HCT116 (cell line): ENCODE measurements at regions not wholly inside any gene's neighbourhood (a gene's known extent, or its start where the extent isn't known, plus 50 kb on each side); places are given as distances from the start of the nearest gene placed in this dataset.

ENCODE experiments used
- ATAC-seq: fragments of 200-7000 bp; cut with Tn5 transposase; 2 replicates; pipeline ENCODE4 v1.9.1; 2020; ENCODE audit warnings: mild to moderate bottlenecking, moderate library complexity
- BruUV-seq: library from RNA; stranded (reverse); fragments of 400-500 nt; replicated peaks from 2 replicates; lab custom pipeline; 2021; lab: Mats Ljungman, UMichigan
- CTCF ChIA-PET: fragments of 300-600 bp; sonication (Branson Sonifier 250); formaldehyde crosslinking; loops from one replicate; lab custom pipeline; 2021; ENCODE audit warnings: antibody characterized with exemption; lab: Charles Lee
- POLR2A ChIA-PET: fragments of 300-600, 350-600 bp; sonication (Branson Sonifier 250); formaldehyde crosslinking; loops from one replicate; lab custom pipeline; 2021; ENCODE audit warnings: antibody characterized with exemption; lab: Charles Lee
- RAD21 ChIA-PET, 2 experiments: fragments of 300-600 bp; sonication (Branson Sonifier 250); formaldehyde crosslinking; loops; one replicate each; lab custom pipeline; 2023; ENCODE audit warnings: low total read pairs in 2 of 2; ENCODE audit not compliant: uncharacterized antibody in 2 of 2, unreplicated experiment in 2 of 2, low non-redundant PET in 1 of 2; lab: Charles Lee
- DNase-seq: peaks from one replicate; pipeline ENCODE4 v3.0.0-alpha.2; 2010; ENCODE audit warnings: low read depth, low spot score
- H2AFZ ChIP-seq: fragments of 200-600 bp; shearing (Covaris generic), sonication (generic); 2 replicates; pipeline ENCODE4 v1.6.1; 2017; ENCODE audit warnings: low read depth, mixed run types, mixed read lengths, antibody characterized with exemption, low read length; ENCODE audit not compliant: poor library complexity, severe bottlenecking
- H3K27ac ChIP-seq: 2 replicates; pipeline ENCODE4 v1.5.1; 2012; ENCODE audit warnings: low read depth, low read length
- H3K27me3 ChIP-seq: fragments of 200-600 bp; sonication (generic); 2 replicates; pipeline ENCODE4 v1.6.1; 2016; ENCODE audit warnings: mixed run types, low read length, mixed read lengths; ENCODE audit not compliant: insufficient read depth
- H3K36me3 ChIP-seq, 2 experiments: fragments of 200-500 bp in 1 of 2; fragments of 200-600 bp in 1 of 2; sonication (Bioruptor generic) in 1 of 2; sonication (generic) in 1 of 2; 2 replicates each; pipeline versions ENCODE4 v1.5.1 to v1.6.1; 2014 to 2016; ENCODE audit warnings: low read length in 2 of 2, inconsistent platforms in 1 of 2, mixed read lengths in 1 of 2, mixed run types in 1 of 2; ENCODE audit not compliant: insufficient read depth in 2 of 2, control insufficient read depth in 1 of 2
- H3K4me1 ChIP-seq, 2 experiments: fragments of 200-600 bp in 1 of 2; sonication (generic) in 1 of 2; 2 replicates each; pipeline versions ENCODE4 v1.5.1 to v1.6.1; 2012 to 2017; ENCODE audit warnings: low read length in 2 of 2, inconsistent platforms in 1 of 2, mild to moderate bottlenecking in 1 of 2, mixed read lengths in 1 of 2, mixed run types in 1 of 2, moderate library complexity in 1 of 2; ENCODE audit not compliant: insufficient read depth in 2 of 2, control insufficient read depth in 1 of 2
- H3K4me2 ChIP-seq: fragments of 200-600 bp; sonication (generic); 2 replicates; pipeline ENCODE4 v1.6.1; 2017; ENCODE audit warnings: mixed run types, low read length, mixed read lengths
- H3K4me3 ChIP-seq, 2 experiments: fragments of 200-600 bp in 1 of 2; sonication (generic) in 1 of 2; replicated peaks in 1 of 2; 2 replicates each; pipeline ENCODE4 v1.5.1; 2011 to 2016; ENCODE audit warnings: low read length in 2 of 2, control low read depth in 1 of 2, low read depth in 1 of 2, mild to moderate bottlenecking in 1 of 2, mixed read lengths in 1 of 2, mixed run types in 1 of 2
- H3K79me2 ChIP-seq: fragments of 200-600 bp; sonication (generic); 2 replicates; pipeline ENCODE4 v1.6.1; 2017; ENCODE audit warnings: mild to moderate bottlenecking, mixed run types, low read length, moderate library complexity, mixed read lengths; ENCODE audit not compliant: insufficient read depth
- H3K9ac ChIP-seq: fragments of 200-600 bp; sonication (generic); 2 replicates; pipeline ENCODE4 v1.6.1; 2016; ENCODE audit warnings: low read length, mixed read lengths
- H3K9me2 ChIP-seq: fragments of 200-600 bp; sonication (generic), shearing (Covaris generic); 2 replicates; pipeline ENCODE4 v1.6.1; 2017; ENCODE audit warnings: mixed run types, mild to moderate bottlenecking, moderate library complexity; ENCODE audit not compliant: insufficient read depth
- H3K9me3 ChIP-seq, 2 experiments: fragments of 200-500 bp in 1 of 2; fragments of 200-600 bp in 1 of 2; sonication (Bioruptor generic) in 1 of 2; sonication (generic) in 1 of 2; 2 replicates each; pipeline ENCODE4 v1.6.1; 2014 to 2017; ENCODE audit warnings: low read length in 2 of 2, mixed read lengths in 2 of 2, inconsistent platforms in 1 of 2, low read depth in 1 of 2, mild to moderate bottlenecking in 1 of 2, mixed run types in 1 of 2, moderate library complexity in 1 of 2; ENCODE audit not compliant: control insufficient read depth in 1 of 2, insufficient read depth in 1 of 2
- H4K20me1 ChIP-seq: fragments of 200-600 bp; sonication (generic), shearing (Covaris generic); 2 replicates; pipeline ENCODE4 v1.6.1; 2017; ENCODE audit warnings: mixed run types, mild to moderate bottlenecking, moderate library complexity; ENCODE audit not compliant: insufficient read depth
- ATF3 ChIP-seq: IDR thresholded peaks from 2 replicates; pipeline ENCODE4 v1.6.1; 2012
- CBX3 ChIP-seq: IDR thresholded peaks from 2 replicates; pipeline ENCODE4 v1.6.1; 2012; ENCODE audit warnings: low read depth
- CEBPB ChIP-seq: IDR thresholded peaks from 2 replicates; pipeline ENCODE4 v1.6.1; 2012; ENCODE audit warnings: low read depth
- CTCF ChIP-seq, 3 experiments: fragments of 200-600 bp in 1 of 3; sonication (generic) in 1 of 3; IDR thresholded peaks in 2 of 3; conservative IDR thresholded peaks in 1 of 3; 2 replicates each; pipeline ENCODE4 v1.5.1; 2012 to 2017; ENCODE audit warnings: low read depth in 2 of 3, low read length in 2 of 3, antibody characterized with exemption in 1 of 3, borderline replicate concordance in 1 of 3, control low read depth in 1 of 3, mild to moderate bottlenecking in 1 of 3, mixed read lengths in 1 of 3, mixed run types in 1 of 3, moderate library complexity in 1 of 3; ENCODE audit not compliant: insufficient read depth in 1 of 3
- EGR1 ChIP-seq: IDR thresholded peaks from 2 replicates; pipeline ENCODE4 v1.6.1; 2012; ENCODE audit warnings: low read depth
- ELF1 ChIP-seq: IDR thresholded peaks from 2 replicates; pipeline ENCODE4 v1.6.1; 2012; ENCODE audit warnings: low read depth, borderline replicate concordance
- EZH2phosphoT487 ChIP-seq: fragments of 200-600 bp; IDR thresholded peaks from 2 replicates; pipeline ENCODE4 v1.6.1; 2018; ENCODE audit warnings: antibody characterized with exemption, borderline replicate concordance
- FOSL1 ChIP-seq: IDR thresholded peaks from 2 replicates; pipeline ENCODE4 v1.6.1; 2012; ENCODE audit warnings: low read depth
- MAX ChIP-seq: IDR thresholded peaks from 2 replicates; pipeline ENCODE4 v1.6.1; 2012
- POLR2A ChIP-seq: IDR thresholded peaks from 2 replicates; pipeline ENCODE4 v1.7.0; 2011; ENCODE audit warnings: borderline replicate concordance; ENCODE audit not compliant: insufficient read depth, insufficient read length; ENCODE audit errors: extremely low read depth
- POLR2AphosphoS5 ChIP-seq: IDR thresholded peaks from 2 replicates; pipeline ENCODE4 v1.6.1; 2011; ENCODE audit warnings: mild to moderate bottlenecking, low read depth, low read length, moderate library complexity
- REST ChIP-seq: IDR thresholded peaks from 2 replicates; pipeline ENCODE4 v1.6.1; 2012; ENCODE audit warnings: low read depth
- SIN3A ChIP-seq: IDR thresholded peaks from 2 replicates; pipeline ENCODE4 v1.6.1; 2012; ENCODE audit warnings: low read depth
- SP1 ChIP-seq: IDR thresholded peaks from 2 replicates; pipeline ENCODE4 v1.6.1; 2012; ENCODE audit warnings: low read depth
- SRF ChIP-seq: IDR thresholded peaks from 2 replicates; pipeline ENCODE4 v1.6.1; 2012; ENCODE audit warnings: low read depth
- TCF7L2 ChIP-seq: IDR thresholded peaks from 2 replicates; pipeline ENCODE4 v1.7.0; 2011; ENCODE audit warnings: borderline replicate concordance, inconsistent platforms; ENCODE audit not compliant: insufficient read depth, insufficient read length; ENCODE audit errors: extremely low read depth
- ZBTB33 ChIP-seq: IDR thresholded peaks from 2 replicates; pipeline ENCODE4 v1.6.1; 2011; ENCODE audit warnings: mild to moderate bottlenecking, low read length, moderate library complexity; ENCODE audit not compliant: insufficient replicate concordance; ENCODE audit errors: extremely low read depth
- intact Hi-C: fragments of 100-400 bp; cut with micrococcal nuclease; formaldehyde crosslinking; loops from 2 replicates; pipeline ENCODE4 v1.10.0; 2022

- no peak for TF ChIP-seq CTCF (IDR thresholded peaks at IDR 0.05 in 2 of 3, conservative IDR thresholded peaks at IDR 0.05 in 1 of 3; ENCODE audit: borderline replicate concordance in 1 of 3, insufficient read depth in 1 of 3, low read depth in 2 of 3, low read length in 2 of 3)
- TF ChIP-seq TCF7L2 = no peak
Measured at GRCh38 chr4:86542319-86543027, 51.6 kb upstream of the PTPN13 start (continued).

GRCh38 chr4:86543080-86543479 is 51.0 kb upstream of the PTPN13 start:
- Histone ChIP-seq H3K36me3 (no peaks in the 10 kb centered on the region), H3K9me2 (no peaks in the 10 kb centered on the region), H4K20me1 (no peaks in the 10 kb centered on the region), H3K4me2 (no peak overlapping the region), H3K27me3 (no peaks in the 10 kb centered on the region), H3K9me3 (no peaks in the 10 kb centered on the region), H3K4me1 (no peaks in the 10 kb centered on the region), H3K4me3 (no peak overlapping the region), H2AFZ (no peak overlapping the region), H3K27ac (no peak overlapping the region), H3K9ac (no peak overlapping the region), H3K79me2 (no peaks in the 10 kb centered on the region)
- RAD21 ChIA-PET = no interaction called here
- POLR2A ChIA-PET = no interaction called here
- intact Hi-C loops = no loop called here
- no peak for ATAC-seq
- CTCF ChIA-PET = no interaction called here
- no TSS peak for BruUV-seq
- DNase-seq = no peak
- no peak for TF ChIP-seq POLR2AphosphoS5
- no peak for TF ChIP-seq SIN3A
- no peak for TF ChIP-seq ATF3
- TF ChIP-seq EZH2phosphoT487 = no peak
- no peak for TF ChIP-seq ZBTB33
- no peak for TF ChIP-seq SRF
- no peak for TF ChIP-seq MAX
- no peak for TF ChIP-seq CBX3
- TF ChIP-seq SP1 = no peak
- no peak for TF ChIP-seq ELF1
- no peak for TF ChIP-seq EGR1
- no peak for TF ChIP-seq REST
- TF ChIP-seq CEBPB = no peak
- no peak for TF ChIP-seq FOSL1
- no peak for TF ChIP-seq POLR2A
